ENCODE measurements at regions not wholly inside any gene's neighbourhood (a gene's known extent, or its start where the extent isn't known, plus 50 kb on each side); places are given as distances from the start of the nearest gene placed in this dataset.
"Not testable (repeated sequence)": the region's sequence is repeated elsewhere in the genome, so short reads cannot be mapped to it uniquely, and the experiment has no call there.

- WGBS, 10 experiments: 83% methylated on average over 9 of the region's 13 CpGs; no CpG with 5 or more reads in 9 of the 10 experiments
- in situ Hi-C loops (cut with MboI; ENCODE audit: low pct_unique_long_range_greater_than_20kb in 2 of 9, low sequenced_read_pairs in 9 of 9, unreplicated experiment in 9 of 9); ATAC-seq (replicated peaks in 6 of 8); H3K4me3 ChIP-seq; H3K4me1 ChIP-seq (replicated peaks in 1 of 2); H3K27ac ChIP-seq: not testable (repeated sequence)
These were observed 124.3 kb downstream of the PTCHD1 start for GRCh38 chrX:23458957-23459356.

GRCh38 chrX:23465105-23465791, 130.6 kb downstream of the PTCHD1 start:
- no peaks in the 10 kb centered on the region for H3K4me1 ChIP-seq (replicated peaks in 1 of 2)
- H3K4me3 ChIP-seq: no peak overlapping the region
- WGBS, 10 experiments: 0 to 90% (median 41%) methylated on average over 1 to 3 of the region's 3 CpGs; no CpG with 5 or more reads in 4 of the 10 experiments
- in situ Hi-C loops (cut with MboI; ENCODE audit: low pct_unique_long_range_greater_than_20kb in 2 of 9, low sequenced_read_pairs in 9 of 9, unreplicated experiment in 9 of 9): no loop called here
- no peak overlapping the region for H3K27ac ChIP-seq
- ATAC-seq (replicated peaks in 6 of 8): no peak

GRCh38 chrX:23465985-23466384, 131.3 kb downstream of the PTCHD1 start:
- WGBS, 10 experiments: 0 to 100% (median 18%) methylated on average over 1 to 2 of the region's 2 CpGs; no CpG with 5 or more reads in 2 of the 10 experiments

GRCh38 chrX:23478056-23478455, 143.4 kb downstream of the PTCHD1 start:
- Histone ChIP-seq H3K4me1 (replicated peaks in 1 of 2) (no peaks in the 10 kb centered on the region), H3K27ac (no peak overlapping the region), H3K4me3 (no peak overlapping the region)
- in situ Hi-C loops (cut with MboI; ENCODE audit: low pct_unique_long_range_greater_than_20kb in 2 of 9, low sequenced_read_pairs in 9 of 9, unreplicated experiment in 9 of 9): no loop called here
- ATAC-seq (replicated peaks in 6 of 8): no peak
- 0 to 83% (median 29%) methylated on average over 1 to 2 of the region's 2 CpGs; no CpG with 5 or more reads in 6 of the 10 experiments for whole genome bisulfite sequencing, 10 experiments

More at GRCh38 chrX:23465985-23466384, 131.3 kb downstream of the PTCHD1 start:
- no peaks in the 10 kb centered on the region for H3K4me1 ChIP-seq (replicated peaks in 1 of 2)
- no peak overlapping the region for H3K4me3 ChIP-seq
- no peak for ATAC-seq (replicated peaks in 6 of 8)
- no peak overlapping the region for H3K27ac ChIP-seq
- in situ Hi-C loops (cut with MboI; ENCODE audit: low pct_unique_long_range_greater_than_20kb in 2 of 9, low sequenced_read_pairs in 9 of 9, unreplicated experiment in 9 of 9): no loop called here

- in situ Hi-C loops (cut with MboI; ENCODE audit: low pct_unique_long_range_greater_than_20kb in 2 of 9, low sequenced_read_pairs in 9 of 9, unreplicated experiment in 9 of 9): no loop called here
- H3K4me1 ChIP-seq (replicated peaks in 1 of 2): no peaks in the 10 kb centered on the region
- WGBS, 10 experiments: 0 to 46% (median 27%) methylated on average over 2 to 3 of the region's 3 CpGs; no CpG with 5 or more reads in 6 of the 10 experiments
- ATAC-seq (replicated peaks in 6 of 8): no peak
- no peak overlapping the region for H3K27ac ChIP-seq
- no peak overlapping the region for H3K4me3 ChIP-seq
These were observed 143.9 kb downstream of the PTCHD1 start for GRCh38 chrX:23478561-23478960.

- Histone ChIP-seq H3K4me3 (no peak overlapping the region), H3K27ac (no peak overlapping the region), H3K4me1 (replicated peaks in 1 of 2) (no peaks in the 10 kb centered on the region)
- in situ Hi-C loops (cut with MboI; ENCODE audit: low pct_unique_long_range_greater_than_20kb in 2 of 9, low sequenced_read_pairs in 9 of 9, unreplicated experiment in 9 of 9): no loop called here
- no peak for ATAC-seq (replicated peaks in 6 of 8)
- WGBS, 10 experiments: 0 to 100% (median 100%) methylated on average over 1 to 3 of the region's 3 CpGs; no CpG with 5 or more reads in 7 of the 10 experiments
These were observed 147.9 kb downstream of the PTCHD1 start for GRCh38 chrX:23482561-23482960.

GRCh38 chrX:23483396-23483795, 148.7 kb downstream of the PTCHD1 start:
- no peak overlapping the region for H3K4me3 ChIP-seq
- H3K27ac ChIP-seq: no peak overlapping the region
- H3K4me1 ChIP-seq (replicated peaks in 1 of 2): no peaks in the 10 kb centered on the region
- ATAC-seq (replicated peaks in 6 of 8): no peak
- 6 to 100% (median 84%) methylated on average over 1 to 3 of the region's 3 CpGs; no CpG with 5 or more reads in 6 of the 10 experiments for WGBS, 10 experiments
- in situ Hi-C loops (cut with MboI; ENCODE audit: low pct_unique_long_range_greater_than_20kb in 2 of 9, low sequenced_read_pairs in 9 of 9, unreplicated experiment in 9 of 9): no loop called here

GRCh38 chrX:23493941-23494374, 159.3 kb downstream of the PTCHD1 start:
- no peak for ATAC-seq (replicated peaks in 6 of 8)
- WGBS, 10 experiments: 20 to 87% (median 41%) methylated on average over 1 to 3 of the region's 3 CpGs; no CpG with 5 or more reads in 7 of the 10 experiments
- H3K4me3 ChIP-seq: no peak overlapping the region
- in situ Hi-C loops (cut with MboI; ENCODE audit: low pct_unique_long_range_greater_than_20kb in 2 of 9, low sequenced_read_pairs in 9 of 9, unreplicated experiment in 9 of 9): no loop called here
- H3K27ac ChIP-seq: no peak overlapping the region
- no peaks in the 10 kb centered on the region for H3K4me1 ChIP-seq (replicated peaks in 1 of 2)

GRCh38 chrX:23494741-23495140, 160.1 kb downstream of the PTCHD1 start:
- 20 to 100% (median 82%) methylated on average over 2 to 12 of the region's 12 CpGs; no CpG with 5 or more reads in 6 of the 10 experiments for WGBS, 10 experiments
- in situ Hi-C loops (cut with MboI; ENCODE audit: low pct_unique_long_range_greater_than_20kb in 2 of 9, low sequenced_read_pairs in 9 of 9, unreplicated experiment in 9 of 9): no loop called here
- Histone ChIP-seq H3K27ac (no peak overlapping the region), H3K4me3 (no peak overlapping the region), H3K4me1 (replicated peaks in 1 of 2) (no peaks in the 10 kb centered on the region)
- no peak for ATAC-seq (replicated peaks in 6 of 8)

- no peak overlapping the region for H3K27ac ChIP-seq
- in situ Hi-C loops (cut with MboI; ENCODE audit: low pct_unique_long_range_greater_than_20kb in 2 of 9, low sequenced_read_pairs in 9 of 9, unreplicated experiment in 9 of 9): no loop called here
- H3K4me1 ChIP-seq (replicated peaks in 1 of 2): no peaks in the 10 kb centered on the region
- no peak overlapping the region for H3K4me3 ChIP-seq
- no peak for ATAC-seq (replicated peaks in 6 of 8)
These were observed 163.3 kb downstream of the PTCHD1 start for GRCh38 chrX:23497919-23498318.

- WGBS, 10 experiments: 80 to 90% methylated on average over 1 to 2 of the region's 4 CpGs; no CpG with 5 or more reads in 8 of the 10 experiments
- no peak overlapping the region for H3K27ac ChIP-seq
- H3K4me1 ChIP-seq (replicated peaks in 1 of 2): no peaks in the 10 kb centered on the region
- in situ Hi-C loops (cut with MboI; ENCODE audit: low pct_unique_long_range_greater_than_20kb in 2 of 9, low sequenced_read_pairs in 9 of 9, unreplicated experiment in 9 of 9): no loop called here
- no peak overlapping the region for H3K4me3 ChIP-seq
- no peak for ATAC-seq (replicated peaks in 6 of 8)
These were observed 165.3 kb upstream of the PRDX4 start for GRCh38 chrX:23501974-23502373.

- 0 to 100% (median 66%) methylated on average over 1 to 6 of the region's 8 CpGs; no CpG with 5 or more reads in 3 of the 10 experiments for WGBS, 10 experiments
- H3K4me3 ChIP-seq: no peak overlapping the region
- in situ Hi-C loops (cut with MboI; ENCODE audit: low pct_unique_long_range_greater_than_20kb in 2 of 9, low sequenced_read_pairs in 9 of 9, unreplicated experiment in 9 of 9): no loop called here
- peak in 2 of 8 experiments; percentile 54 to 75 for ATAC-seq (replicated peaks in 6 of 8)
- no peaks in the 10 kb centered on the region for H3K4me1 ChIP-seq (replicated peaks in 1 of 2)
- H3K27ac ChIP-seq: no peak overlapping the region
These were observed 163.3 kb upstream of the PRDX4 start for GRCh38 chrX:23503835-23504539.

GRCh38 chrX:23504540-23504884, 162.8 kb upstream of the PRDX4 start:
- in situ Hi-C loops (cut with MboI; ENCODE audit: low pct_unique_long_range_greater_than_20kb in 2 of 9, low sequenced_read_pairs in 9 of 9, unreplicated experiment in 9 of 9): no loop called here
- Histone ChIP-seq H3K4me1 (replicated peaks in 1 of 2) (no peaks in the 10 kb centered on the region), H3K27ac (no peak overlapping the region), H3K4me3 (no peak overlapping the region)
- ATAC-seq (replicated peaks in 6 of 8): no peak
- WGBS, 10 experiments: 60 to 100% methylated on average over 1 of the region's 6 CpGs; no CpG with 5 or more reads in 8 of the 10 experiments
